ENCODE measurements at regions not wholly inside any gene's neighbourhood (a gene's known extent, or its start where the extent isn't known, plus 50 kb on each side); places are given as distances from the start of the nearest gene placed in this dataset.

GRCh38 chr7:136714062-136714461 is 154.4 kb upstream of the CHRM2 start:
- no peaks in the 10 kb centered on the region for H3K36me3 ChIP-seq (ENCODE audit: low read depth)
- ChIA-PET CTCF (no interaction called here), POLR2A (ENCODE audit: unreplicated experiment) (no interaction called here)
- H3F3A ChIP-seq (ENCODE audit: insufficient read depth, low read depth): no peaks in the 10 kb centered on the region
- H2AFZ ChIP-seq: no peak overlapping the region
- H4K20me1 ChIP-seq (ENCODE audit: insufficient read depth): no peaks in the 10 kb centered on the region; the same call in 1 of the 2 replicates
- intact Hi-C loops (cut with micrococcal nuclease; ENCODE audit: unreplicated experiment): loop anchor here (5.0 kb wide), 1 partner anchor 1477 kb away; no protein-coding TSS in a partner anchor
- no peak overlapping the region for H3K4me3 ChIP-seq
- no peaks in the 10 kb centered on the region for H3K27me3 ChIP-seq (ENCODE audit: insufficient read depth, low read depth)
- no peak overlapping the region for H3K4me2 ChIP-seq
- no TSS peak for BruUV-seq (replicated peaks)
- TF ChIP-seq EZH2 (IDR thresholded peaks at IDR 0.05; ENCODE audit: low read depth): no peak
- TF ChIP-seq CTCF (conservative IDR thresholded peaks at IDR 0.05): no peak
- DNase-seq: no peak
- H3K79me2 ChIP-seq (ENCODE audit: low read depth): no peaks in the 10 kb centered on the region
- H3K9me3 ChIP-seq (ENCODE audit: insufficient read depth, low read depth): no peaks in the 10 kb centered on the region
- no peaks in the 10 kb centered on the region for H3K9me2 ChIP-seq (ENCODE audit: insufficient read depth)
- no peak overlapping the region for H3K27ac ChIP-seq
- H3K4me1 ChIP-seq (replicated peaks; ENCODE audit: insufficient read depth): no peaks in the 10 kb centered on the region

- Histone ChIP-seq H3K4me1 (replicated peaks; ENCODE audit: insufficient read depth) (no peaks in the 10 kb centered on the region), H3K9me2 (ENCODE audit: insufficient read depth) (no peaks in the 10 kb centered on the region), H3K27ac (no peak overlapping the region), H3K9me3 (ENCODE audit: insufficient read depth, low read depth) (no peaks in the 10 kb centered on the region), H3F3A (ENCODE audit: insufficient read depth, low read depth) (no peaks in the 10 kb centered on the region), H4K20me1 (ENCODE audit: insufficient read depth) (no peaks in the 10 kb centered on the region; the same call in 1 of the 2 replicates), H2AFZ (no peak overlapping the region), H3K4me2 (no peak overlapping the region), H3K27me3 (ENCODE audit: insufficient read depth, low read depth) (no peaks in the 10 kb centered on the region), H3K4me3 (no peak overlapping the region), H3K36me3 (ENCODE audit: low read depth) (no peaks in the 10 kb centered on the region), H3K79me2 (ENCODE audit: low read depth) (no peaks in the 10 kb centered on the region)
- no TSS peak for BruUV-seq (replicated peaks)
- no peak for DNase-seq
- TF ChIP-seq CTCF (conservative IDR thresholded peaks at IDR 0.05) (no peak), EZH2 (IDR thresholded peaks at IDR 0.05; ENCODE audit: low read depth) (no peak)
- intact Hi-C loops (cut with micrococcal nuclease; ENCODE audit: unreplicated experiment): loop anchor here (5.0 kb wide), 1 partner anchor 1473 kb away; no protein-coding TSS in a partner anchor
- POLR2A ChIA-PET (ENCODE audit: unreplicated experiment): no interaction called here
- CTCF ChIA-PET: no interaction called here
Measured at GRCh38 chr7:136710751-136711150, 157.7 kb upstream of the CHRM2 start.

GRCh38 chr7:136709876-136710275 is 158.6 kb upstream of the CHRM2 start:
- TF ChIP-seq EZH2 (IDR thresholded peaks at IDR 0.05; ENCODE audit: low read depth) (no peak), CTCF (conservative IDR thresholded peaks at IDR 0.05) (no peak)
- Histone ChIP-seq H3K27me3 (ENCODE audit: insufficient read depth, low read depth) (no peaks in the 10 kb centered on the region), H4K20me1 (ENCODE audit: insufficient read depth) (no peaks in the 10 kb centered on the region), H3F3A (ENCODE audit: insufficient read depth, low read depth) (no peaks in the 10 kb centered on the region), H3K79me2 (ENCODE audit: low read depth) (no peaks in the 10 kb centered on the region), H3K36me3 (ENCODE audit: low read depth) (no peaks in the 10 kb centered on the region), H3K9me2 (ENCODE audit: insufficient read depth) (no peaks in the 10 kb centered on the region), H2AFZ (no peak overlapping the region), H3K9me3 (ENCODE audit: insufficient read depth, low read depth) (no peaks in the 10 kb centered on the region), H3K4me1 (replicated peaks; ENCODE audit: insufficient read depth) (no peaks in the 10 kb centered on the region), H3K27ac (no peak overlapping the region), H3K4me2 (no peak overlapping the region), H3K4me3 (no peak overlapping the region)
- no TSS peak for BruUV-seq (replicated peaks)
- intact Hi-C loops (cut with micrococcal nuclease; ENCODE audit: unreplicated experiment): loop anchor here (5.0 kb wide), 1 partner anchor 1473 kb away; no protein-coding TSS in a partner anchor
- ChIA-PET CTCF (no interaction called here), POLR2A (ENCODE audit: unreplicated experiment) (interaction anchor here (0.6 kb wide), 1 partner anchor 1089 kb away, joined by 5 read pairs; no protein-coding TSS in a partner anchor)
- no peak for DNase-seq

Measured in PC-9 (cell line).